Bronchial epithelial cell (primary cell): ENCODE measurements at regions not wholly inside any gene's neighbourhood (a gene's known extent, or its start where the extent isn't known, plus 50 kb on each side); places are given as distances from the start of the nearest gene placed in this dataset.

Experiments
- DNase-seq: peaks from one replicate; pipeline ENCODE4 v3.0.0-alpha.2; 2010; ENCODE audit warnings: low read depth
- FAIRE-seq: peaks from 2 replicates; lab custom pipeline; 2011; peaks lifted over from hg19 to GRCh38; lab: Jason Lieb, UNC
- H3K27me3 ChIP-seq: 2 replicates; pipeline ENCODE4 v1.5.1; 2011; ENCODE audit warnings: low read length; ENCODE audit not compliant: control insufficient read depth, insufficient read depth
- H3K36me3 ChIP-seq: 2 replicates; pipeline ENCODE4 v1.5.1; 2011; ENCODE audit warnings: low read length; ENCODE audit not compliant: control insufficient read depth, insufficient read depth
- H3K4me3 ChIP-seq: 2 replicates; pipeline ENCODE4 v1.5.1; 2011; ENCODE audit warnings: mild to moderate bottlenecking, low read depth, low read length, control low read depth
- CTCF ChIP-seq: IDR thresholded peaks from 2 replicates; pipeline ENCODE4 v1.5.1; 2011; ENCODE audit warnings: mild to moderate bottlenecking, moderate library complexity, low read length, control low read depth, inconsistent platforms; ENCODE audit not compliant: insufficient read depth, severe bottlenecking

GRCh38 chr6:150299873-150300485 lies 68.8 kb upstream of the IYD start:
- no peak for TF ChIP-seq CTCF
- H3K27me3 ChIP-seq, result no peaks in the 10 kb centered on the region
- FAIRE-seq (no peak), DNase-seq (no peak)
- no peaks in the 10 kb centered on the region for H3K36me3 ChIP-seq
- H3K4me3 ChIP-seq, result no peak overlapping the region

GRCh38 chr6:150301846-150302519 lies 66.8 kb upstream of the IYD start:
- no peaks in the 10 kb centered on the region for H3K27me3 ChIP-seq
- FAIRE-seq, result no peak
- H3K4me3 ChIP-seq, result no peak overlapping the region
- no peaks in the 10 kb centered on the region for H3K36me3 ChIP-seq
- TF ChIP-seq CTCF, result no peak
- DNase-seq, result peak; percentile 93

GRCh38 chr6:150302520-150303176 lies 66.2 kb upstream of the IYD start:
- no peak for TF ChIP-seq CTCF

GRCh38 chr6:150303256-150303655 lies 65.6 kb upstream of the IYD start:
- no peak for DNase-seq
- FAIRE-seq, result no peak
- Histone ChIP-seq H3K27me3 (no peaks in the 10 kb centered on the region), H3K4me3 (no peak overlapping the region), H3K36me3 (no peaks in the 10 kb centered on the region)
- TF ChIP-seq CTCF, result no peak

More at GRCh38 chr6:150302520-150303176, 66.2 kb upstream of the IYD start:
- DNase-seq (no peak), FAIRE-seq (no peak)
- Histone ChIP-seq H3K27me3 (no peaks in the 10 kb centered on the region), H3K36me3 (no peaks in the 10 kb centered on the region), H3K4me3 (no peak overlapping the region)

GRCh38 chr6:150304429-150304828 lies 64.4 kb upstream of the IYD start:
- TF ChIP-seq CTCF, result no peak
- H3K36me3 ChIP-seq, result no peaks in the 10 kb centered on the region
- no peaks in the 10 kb centered on the region for H3K27me3 ChIP-seq
- FAIRE-seq (peak; percentile 50), DNase-seq (no peak)
- no peak overlapping the region for H3K4me3 ChIP-seq
